ENCODE measurements at regions not wholly inside any gene's neighbourhood (a gene's known extent, or its start where the extent isn't known, plus 50 kb on each side); places are given as distances from the start of the nearest gene placed in this dataset.

DNA sequence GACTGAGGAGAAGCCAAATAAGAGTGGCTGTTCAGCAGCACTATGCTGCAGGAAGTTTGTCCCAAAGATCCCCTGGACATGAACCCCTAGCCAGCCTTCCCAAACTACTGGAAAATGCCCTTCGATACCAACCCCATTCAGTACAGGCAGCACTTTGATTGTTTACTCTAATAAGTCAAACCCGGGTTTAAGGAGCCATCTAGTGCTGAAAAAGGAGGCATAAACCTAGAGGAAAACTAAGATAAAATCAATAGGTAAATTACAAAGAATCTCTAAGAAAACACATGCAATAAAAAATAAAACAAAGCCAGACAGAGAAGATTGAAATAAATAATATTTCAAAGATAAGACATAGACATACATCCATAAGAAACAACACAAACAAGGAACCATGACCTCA is 771.6 kb downstream of the RPS29 start:
- no peak for TF ChIP-seq ELF1 (IDR thresholded peaks at IDR 0.05; ENCODE audit: borderline replicate concordance, low read depth)
- TF ChIP-seq, protein P1, sequence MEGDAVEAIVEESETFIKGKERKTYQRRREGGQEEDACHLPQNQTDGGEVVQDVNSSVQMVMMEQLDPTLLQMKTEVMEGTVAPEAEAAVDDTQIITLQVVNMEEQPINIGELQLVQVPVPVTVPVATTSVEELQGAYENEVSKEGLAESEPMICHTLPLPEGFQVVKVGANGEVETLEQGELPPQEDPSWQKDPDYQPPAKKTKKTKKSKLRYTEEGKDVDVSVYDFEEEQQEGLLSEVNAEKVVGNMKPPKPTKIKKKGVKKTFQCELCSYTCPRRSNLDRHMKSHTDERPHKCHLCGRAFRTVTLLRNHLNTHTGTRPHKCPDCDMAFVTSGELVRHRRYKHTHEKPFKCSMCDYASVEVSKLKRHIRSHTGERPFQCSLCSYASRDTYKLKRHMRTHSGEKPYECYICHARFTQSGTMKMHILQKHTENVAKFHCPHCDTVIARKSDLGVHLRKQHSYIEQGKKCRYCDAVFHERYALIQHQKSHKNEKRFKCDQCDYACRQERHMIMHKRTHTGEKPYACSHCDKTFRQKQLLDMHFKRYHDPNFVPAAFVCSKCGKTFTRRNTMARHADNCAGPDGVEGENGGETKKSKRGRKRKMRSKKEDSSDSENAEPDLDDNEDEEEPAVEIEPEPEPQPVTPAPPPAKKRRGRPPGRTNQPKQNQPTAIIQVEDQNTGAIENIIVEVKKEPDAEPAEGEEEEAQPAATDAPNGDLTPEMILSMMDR (IDR thresholded peaks at IDR 0.05 in 2 of 3, conservative IDR thresholded peaks at IDR 0.05 in 1 of 3; ENCODE audit: borderline replicate concordance in 1 of 3, insufficient read depth in 1 of 3, low read depth in 2 of 3, low read length in 2 of 3), result no peak
- no peak for TF ChIP-seq YY1 (IDR thresholded peaks at IDR 0.05; ENCODE audit: extremely low read depth, insufficient replicate concordance, low read depth, low read length)
- TF ChIP-seq JUND (IDR thresholded peaks at IDR 0.05), result no peak
- TF ChIP-seq CBX3 (IDR thresholded peaks at IDR 0.05; ENCODE audit: low read depth), result no peak
- no peak for TF ChIP-seq SP1 (IDR thresholded peaks at IDR 0.05; ENCODE audit: low read depth)
- TF ChIP-seq, protein P2, sequence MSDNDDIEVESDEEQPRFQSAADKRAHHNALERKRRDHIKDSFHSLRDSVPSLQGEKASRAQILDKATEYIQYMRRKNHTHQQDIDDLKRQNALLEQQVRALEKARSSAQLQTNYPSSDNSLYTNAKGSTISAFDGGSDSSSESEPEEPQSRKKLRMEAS (IDR thresholded peaks at IDR 0.05), result no peak
- no peak for TF ChIP-seq RAD21 (IDR thresholded peaks at IDR 0.05; ENCODE audit: low read depth)
- no peak for TF ChIP-seq FOSL1 (IDR thresholded peaks at IDR 0.05; ENCODE audit: low read depth)
- TF ChIP-seq EZH2phosphoT487 (IDR thresholded peaks at IDR 0.05; ENCODE audit: borderline replicate concordance), result no peak
